ENCODE measurements at regions not wholly inside any gene's neighbourhood (a gene's known extent, or its start where the extent isn't known, plus 50 kb on each side); places are given as distances from the start of the nearest gene placed in this dataset.

DNA sequence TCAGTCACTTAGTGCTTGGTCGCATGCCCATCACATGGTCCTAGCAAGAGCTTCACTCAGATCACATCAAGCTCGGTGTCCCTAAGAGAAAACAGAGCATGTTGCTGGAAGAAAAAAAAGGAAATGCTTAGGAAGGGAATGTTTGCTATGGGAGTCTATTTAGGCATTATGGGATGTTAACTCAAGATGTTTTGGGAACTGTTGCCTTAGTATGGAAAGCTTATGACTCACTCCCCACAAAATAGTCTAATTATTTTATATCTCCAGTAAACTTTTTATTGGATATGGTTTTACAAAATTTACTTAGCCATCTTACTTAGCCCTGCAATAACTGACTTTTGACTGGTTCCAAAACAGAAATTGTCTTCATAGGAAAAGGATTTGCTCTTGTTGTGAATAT, 439.5 kb upstream of the ZEB2 start:
- TF ChIP-seq, protein P1, sequence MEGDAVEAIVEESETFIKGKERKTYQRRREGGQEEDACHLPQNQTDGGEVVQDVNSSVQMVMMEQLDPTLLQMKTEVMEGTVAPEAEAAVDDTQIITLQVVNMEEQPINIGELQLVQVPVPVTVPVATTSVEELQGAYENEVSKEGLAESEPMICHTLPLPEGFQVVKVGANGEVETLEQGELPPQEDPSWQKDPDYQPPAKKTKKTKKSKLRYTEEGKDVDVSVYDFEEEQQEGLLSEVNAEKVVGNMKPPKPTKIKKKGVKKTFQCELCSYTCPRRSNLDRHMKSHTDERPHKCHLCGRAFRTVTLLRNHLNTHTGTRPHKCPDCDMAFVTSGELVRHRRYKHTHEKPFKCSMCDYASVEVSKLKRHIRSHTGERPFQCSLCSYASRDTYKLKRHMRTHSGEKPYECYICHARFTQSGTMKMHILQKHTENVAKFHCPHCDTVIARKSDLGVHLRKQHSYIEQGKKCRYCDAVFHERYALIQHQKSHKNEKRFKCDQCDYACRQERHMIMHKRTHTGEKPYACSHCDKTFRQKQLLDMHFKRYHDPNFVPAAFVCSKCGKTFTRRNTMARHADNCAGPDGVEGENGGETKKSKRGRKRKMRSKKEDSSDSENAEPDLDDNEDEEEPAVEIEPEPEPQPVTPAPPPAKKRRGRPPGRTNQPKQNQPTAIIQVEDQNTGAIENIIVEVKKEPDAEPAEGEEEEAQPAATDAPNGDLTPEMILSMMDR (IDR thresholded peaks at IDR 0.05) = no peak
- TF ChIP-seq POLR2A (IDR thresholded peaks at IDR 0.05) (no peak), EP300 (IDR thresholded peaks at IDR 0.05) (no peak)
